H1 (cell line): ENCODE measurements at regions not wholly inside any gene's neighbourhood (a gene's known extent, or its start where the extent isn't known, plus 50 kb on each side); places are given as distances from the start of the nearest gene placed in this dataset.

Experiments used
- CTCF ChIA-PET: fragments of 300-600 bp; sonication (Branson Sonifier 250); formaldehyde crosslinking; loops from one replicate; lab custom pipeline; 2021; ENCODE audit not compliant: partially characterized antibody; lab: Charles Lee
- POLR2A ChIA-PET: fragments of 300-600 bp; sonication (Branson Sonifier 250); formaldehyde crosslinking; loops from one replicate; lab custom pipeline; 2021; ENCODE audit warnings: inconsistent platforms; ENCODE audit not compliant: partially characterized antibody; lab: Charles Lee
- DNase-seq, 2 experiments: peaks; one replicate each; pipeline versions ENCODE4 v3.0.0 to v3.0.0-alpha.2; 2010 to 2022; ENCODE audit warnings: low spot score in 2 of 2, low read depth in 1 of 2, mixed read lengths in 1 of 2
- FAIRE-seq: peaks from 2 replicates; lab custom pipeline; 2011; peaks lifted over from hg19 to GRCh38; lab: Jason Lieb, UNC
- H2AFZ ChIP-seq: 2 replicates; pipeline ENCODE4 v1.8.1; 2012; ENCODE audit warnings: low read length, inconsistent platforms
- H2AK5ac ChIP-seq: 2 replicates; pipeline ENCODE4 v1.6.1; 2013; ENCODE audit warnings: low read depth, low read length
- H2BK120ac ChIP-seq: replicated peaks from 2 replicates; pipeline ENCODE3; 2013; ENCODE audit warnings: low read depth, low read length, inconsistent platforms
- H2BK12ac ChIP-seq: 2 replicates; pipeline ENCODE4 v1.6.1; 2013; ENCODE audit warnings: low read depth, low read length
- H2BK15ac ChIP-seq: 2 replicates; pipeline ENCODE4 v1.6.1; 2013; ENCODE audit warnings: low read length
- H2BK20ac ChIP-seq: 2 replicates; pipeline ENCODE4 v1.6.1; 2013; ENCODE audit warnings: low read length
- H2BK5ac ChIP-seq: 2 replicates; pipeline ENCODE4 v1.6.1; 2013; ENCODE audit warnings: low read depth, low read length
- H3K14ac ChIP-seq: 2 replicates; pipeline ENCODE4 v1.6.1; 2013; ENCODE audit warnings: inconsistent platforms; ENCODE audit not compliant: insufficient read length
- H3K18ac ChIP-seq: 2 replicates; pipeline ENCODE4 v1.6.1; 2013; ENCODE audit warnings: low read length; ENCODE audit errors: extremely low read depth
- H3K23ac ChIP-seq: 2 replicates; pipeline ENCODE4 v1.6.1; 2013; ENCODE audit warnings: inconsistent platforms; ENCODE audit not compliant: insufficient read length
- H3K23me2 ChIP-seq: 2 replicates; pipeline ENCODE4 v1.6.1; 2013; ENCODE audit warnings: low read depth, low read length
- H3K27ac ChIP-seq: 2 replicates; pipeline ENCODE4 v1.6.1; 2011; ENCODE audit warnings: low read depth, low read length, inconsistent platforms
- H3K27me3 ChIP-seq, 4 experiments: replicated peaks in 1 of 4; 1 replicate in 1 of 4; 2 replicates in 3 of 4; pipeline versions ENCODE4 v1.6.1 to v1.8.1; 2011 to 2013; ENCODE audit warnings: low read length in 3 of 4, mild to moderate bottlenecking in 3 of 4, inconsistent platforms in 2 of 4, mixed read lengths in 2 of 4, moderate library complexity in 1 of 4; ENCODE audit not compliant: control insufficient read depth in 3 of 4, insufficient read depth in 3 of 4; ENCODE audit errors: extremely low read depth in 1 of 4
- H3K36me3 ChIP-seq, 4 experiments: 2 replicates each; pipeline versions ENCODE4 v1.6.1 to v1.8.1; 2011 to 2013; ENCODE audit warnings: mild to moderate bottlenecking in 4 of 4, low read length in 3 of 4, moderate library complexity in 2 of 4, control low read depth in 1 of 4, inconsistent platforms in 1 of 4; ENCODE audit not compliant: insufficient read depth in 4 of 4, control insufficient read depth in 2 of 4
- H3K4ac ChIP-seq: replicated peaks from 2 replicates; pipeline ENCODE3; 2013; ENCODE audit warnings: low read length, low read depth, mixed read lengths, inconsistent platforms; ENCODE audit not compliant: insufficient read length
- H3K4me1 ChIP-seq, 4 experiments: replicated peaks in 1 of 4; 1 replicate in 1 of 4; 2 replicates in 3 of 4; pipeline versions ENCODE4 v1.6.1 to v1.8.1; 2011 to 2013; ENCODE audit warnings: low read length in 3 of 4, inconsistent platforms in 2 of 4, mixed read lengths in 1 of 4; ENCODE audit not compliant: insufficient read depth in 4 of 4, control insufficient read depth in 3 of 4
- H3K4me2 ChIP-seq, 2 experiments: 2 replicates each; pipeline versions ENCODE4 v1.6.1 to v1.8.1; 2011 to 2013; ENCODE audit warnings: low read depth in 2 of 2, low read length in 2 of 2, control low read depth in 1 of 2, inconsistent platforms in 1 of 2, mild to moderate bottlenecking in 1 of 2; ENCODE audit not compliant: insufficient read depth in 1 of 2
- H3K4me3 ChIP-seq, 4 experiments: fragments of 200-600, 300-600 bp in 1 of 4; sonication (generic), shearing (Covaris generic), sonication (Bioruptor Twin) in 1 of 4; 2 replicates each; pipeline versions ENCODE4 v1.5.1 to v1.8.1; 2011 to 2016; ENCODE audit warnings: low read length in 4 of 4, low read depth in 3 of 4, control low read depth in 2 of 4, inconsistent platforms in 2 of 4, mild to moderate bottlenecking in 2 of 4, mixed read lengths in 1 of 4, moderate library complexity in 1 of 4; ENCODE audit not compliant: insufficient read depth in 2 of 4; ENCODE audit errors: extremely low read depth in 1 of 4
- H3K56ac ChIP-seq: replicated peaks from 2 replicates; pipeline ENCODE3; 2013; ENCODE audit warnings: low read depth, mild to moderate bottlenecking, mixed read lengths, low read length, inconsistent platforms; ENCODE audit not compliant: insufficient read length
- H3K79me1 ChIP-seq: 2 replicates; pipeline ENCODE4 v1.6.1; 2013; ENCODE audit warnings: low read depth, low read length, control low read depth
- H3K79me2 ChIP-seq, 2 experiments: 2 replicates each; pipeline versions ENCODE4 v1.6.1 to v1.8.1; 2012 to 2013; ENCODE audit warnings: low read length in 2 of 2, mild to moderate bottlenecking in 2 of 2, inconsistent platforms in 1 of 2; ENCODE audit not compliant: insufficient read depth in 2 of 2, control insufficient read depth in 1 of 2
- H3K9ac ChIP-seq, 4 experiments: replicated peaks in 1 of 4; 1 replicate in 1 of 4; 2 replicates in 3 of 4; pipeline versions ENCODE4 v1.6.1 to v1.8.1; 2011 to 2013; ENCODE audit warnings: low read depth in 3 of 4, low read length in 3 of 4, control low read depth in 2 of 4, mild to moderate bottlenecking in 2 of 4, moderate library complexity in 2 of 4, inconsistent platforms in 1 of 4; ENCODE audit errors: extremely low read depth in 1 of 4
- H3K9me3 ChIP-seq, 2 experiments: 2 replicates each; pipeline versions ENCODE4 v1.6.1 to v1.8.1; 2012 to 2013; ENCODE audit warnings: mild to moderate bottlenecking in 2 of 2, moderate library complexity in 2 of 2, control low read depth in 1 of 2, inconsistent platforms in 1 of 2, low read depth in 1 of 2, low read length in 1 of 2, mixed read lengths in 1 of 2; ENCODE audit not compliant: insufficient read depth in 2 of 2
- H4K20me1 ChIP-seq, 2 experiments: replicated peaks in 1 of 2; 2 replicates each; pipeline versions ENCODE3 to v1.8.1; 2011 to 2013; ENCODE audit warnings: inconsistent platforms in 2 of 2, low read length in 2 of 2, mild to moderate bottlenecking in 1 of 2; ENCODE audit not compliant: insufficient read depth in 2 of 2, control insufficient read depth in 1 of 2
- H4K5ac ChIP-seq: 2 replicates; pipeline ENCODE4 v1.6.1; 2013; ENCODE audit warnings: low read length, low read depth, mixed read lengths, inconsistent platforms; ENCODE audit not compliant: insufficient read length
- H4K8ac ChIP-seq: 2 replicates; pipeline ENCODE4 v1.8.0; 2013; ENCODE audit warnings: mild to moderate bottlenecking, moderate library complexity, low read length, inconsistent platforms; ENCODE audit not compliant: insufficient read depth; ENCODE audit errors: extremely low read depth
- H4K91ac ChIP-seq: replicated peaks from 2 replicates; pipeline ENCODE3; 2013; ENCODE audit warnings: low read length, mixed read lengths, inconsistent platforms; ENCODE audit not compliant: insufficient read length
- BRCA1 ChIP-seq: IDR thresholded peaks from 2 replicates; pipeline ENCODE4 v1.6.1; 2012; ENCODE audit warnings: low read depth, low read length, improper control_type of control experiment
- EP300 ChIP-seq, 2 experiments: IDR thresholded peaks; 1 replicate in 1 of 2; 2 replicates in 1 of 2; pipeline ENCODE4 v1.6.1; 2011 to 2012; ENCODE audit warnings: low read depth in 2 of 2, low read length in 2 of 2, mild to moderate bottlenecking in 2 of 2, borderline replicate concordance in 1 of 2, inconsistent platforms in 1 of 2, moderate library complexity in 1 of 2
- KDM4A ChIP-seq: IDR thresholded peaks from one replicate; pipeline ENCODE4 v1.7.1; 2012; ENCODE audit warnings: low read depth, mild to moderate bottlenecking, moderate library complexity, low read length, inconsistent platforms; ENCODE audit not compliant: severe bottlenecking
- RNF2 ChIP-seq: fragments of 200-900, 300-1000 bp; sonication (generic); IDR thresholded peaks from 2 replicates; pipeline ENCODE4 v1.7.1; 2016; ENCODE audit warnings: borderline replicate concordance, low read depth, mild to moderate bottlenecking, antibody characterized with exemption, low read length; ENCODE audit not compliant: poor library complexity, severe bottlenecking; ENCODE audit errors: missing control alignments
- SRF ChIP-seq: IDR thresholded peaks from 2 replicates; pipeline ENCODE4 v1.6.1; 2011; ENCODE audit warnings: mild to moderate bottlenecking, low read depth, low read length, moderate library complexity
- WGBS, 2 experiments: shearing (Covaris generic) in 1 of 2; methylation state at CpG; one replicate each; pipeline versions ENCODE4 v1.1.6 to v1.1.7; 2013 to 2015; ENCODE audit warnings: low lambda C conversion rate in 2 of 2, mixed read lengths in 2 of 2, inconsistent platforms in 1 of 2, low coverage in 1 of 2, missing lambda C conversion rate in 1 of 2; ENCODE audit not compliant: insufficient replicate concordance in 2 of 2, insufficient coverage in 1 of 2, insufficient read length in 1 of 2; ENCODE audit errors: extremely low coverage in 1 of 2, missing lambda C conversion rate in 1 of 2; 5-methylcytosine and 5-hydroxymethylcytosine counted together

- no peak overlapping the region for H3K27ac ChIP-seq
- H3K9me3 ChIP-seq, result peaks cover 8 to 17% of the 10 kb centered on the region in 2 experiments; a peak in 2 of 4 replicates
- no peak overlapping the region for H3K23ac ChIP-seq
- H3K9ac ChIP-seq, result no peak overlapping the region
- WGBS, 2 experiments, result 95% methylated on average over 7 of the region's 7 CpGs; no CpG with 5 or more reads in 1 of the 2 experiments
- no peak for DNase-seq
- H3K27me3 ChIP-seq, result no peaks in the 10 kb centered on the region
- POLR2A ChIA-PET, result no interaction called here
- no peak overlapping the region for H3K4ac ChIP-seq
- CTCF ChIA-PET, result no interaction called here
- no peaks in the 10 kb centered on the region for H3K23me2 ChIP-seq
- H4K5ac ChIP-seq, result no peak overlapping the region
- H4K91ac ChIP-seq, result no peak overlapping the region
- H3K14ac ChIP-seq, result no peak overlapping the region
- H3K36me3 ChIP-seq, result no peaks in the 10 kb centered on the region; a peak in 1 of 8 replicates
- H2BK12ac ChIP-seq, result no peak overlapping the region
- H3K79me1 ChIP-seq, result no peaks in the 10 kb centered on the region
- no peak for FAIRE-seq
- no peak overlapping the region for H3K18ac ChIP-seq
- H3K4me2 ChIP-seq, result no peak overlapping the region
- no peaks in the 10 kb centered on the region for H3K79me2 ChIP-seq
- no peak overlapping the region for H2BK20ac ChIP-seq
- no peak overlapping the region for H2BK15ac ChIP-seq
- H3K4me1 ChIP-seq, result peaks cover 0 to 3% (median 0%) of the 10 kb centered on the region in 4 experiments; a peak in 1 of 7 replicates
- no peak overlapping the region for H4K8ac ChIP-seq
- H2AFZ ChIP-seq, result no peak overlapping the region
- H2BK5ac ChIP-seq, result no peak overlapping the region
- H3K4me3 ChIP-seq, result no peak overlapping the region
- no peak overlapping the region for H3K56ac ChIP-seq
- no peak overlapping the region for H2AK5ac ChIP-seq
- no peaks in the 10 kb centered on the region for H4K20me1 ChIP-seq
- H2BK120ac ChIP-seq, result no peak overlapping the region
- TF ChIP-seq EP300 (IDR thresholded peaks at IDR 0.05; ENCODE audit: borderline replicate concordance in 1 of 2, low read depth in 2 of 2, low read length in 2 of 2), result no peak
- TF ChIP-seq KDM4A, result no peak
- TF ChIP-seq SRF, result no peak
- TF ChIP-seq BRCA1, result no peak
- TF ChIP-seq RNF2, result no peak
Measured at GRCh38 chr5:165569551-165569950, 2064.1 kb downstream of the MAT2B start.
